Immature natural killer cell (primary cell): ENCODE measurements at regions not wholly inside any gene's neighbourhood (a gene's known extent, or its start where the extent isn't known, plus 50 kb on each side); places are given as distances from the start of the nearest gene placed in this dataset.
"Not testable (repeated sequence)": the region's sequence is repeated elsewhere in the genome, so short reads cannot be mapped to it uniquely, and the experiment has no call there.

Experiments
- DNase-seq, 3 donors: peaks; one replicate each; pipeline ENCODE4 v3.0.0; 2022; ENCODE audit warnings: mixed read lengths in 1 of 3
- H3K27ac Mint-ChIP-seq, 6 donors: one replicate each; pipeline ENCODE4 v1.8.0; 2020; ENCODE audit warnings: mixed read lengths in 6 of 6, mild to moderate bottlenecking in 5 of 6, inconsistent platforms in 4 of 6, moderate library complexity in 3 of 6
- H3K27me3 Mint-ChIP-seq, 3 donors: one replicate each; pipeline ENCODE4 v1.8.0; 2020 to 2021; ENCODE audit warnings: low read depth in 3 of 3, mild to moderate bottlenecking in 3 of 3, mixed read lengths in 3 of 3, moderate library complexity in 3 of 3, inconsistent platforms in 1 of 3
- H3K36me3 Mint-ChIP-seq, 3 donors: one replicate each; pipeline ENCODE4 v1.8.0; 2020; ENCODE audit warnings: mixed read lengths in 3 of 3, inconsistent platforms in 2 of 3, mild to moderate bottlenecking in 2 of 3
- H3K4me1 Mint-ChIP-seq, 2 donors: one replicate each; pipeline ENCODE4 v1.8.0; 2020; ENCODE audit warnings: inconsistent platforms in 2 of 2, mild to moderate bottlenecking in 2 of 2, mixed read lengths in 2 of 2, moderate library complexity in 1 of 2
- H3K4me3 Mint-ChIP-seq, 5 donors: one replicate each; pipeline ENCODE4 v1.8.0; 2020; ENCODE audit warnings: mild to moderate bottlenecking in 5 of 5, mixed read lengths in 5 of 5, inconsistent platforms in 3 of 5, moderate library complexity in 3 of 5
- H3K9me3 Mint-ChIP-seq, 6 donors: one replicate each; pipeline ENCODE4 v1.8.0; 2020; ENCODE audit warnings: mild to moderate bottlenecking in 6 of 6, mixed read lengths in 6 of 6, inconsistent platforms in 4 of 6, moderate library complexity in 3 of 6

- H3K9me3 Mint-ChIP-seq = no peaks in the 10 kb centered on the region
- H3K27ac Mint-ChIP-seq = peak overlapping the region in 2 of 6 donors; percentile 5 to 43
- no peaks in the 10 kb centered on the region for H3K27me3 Mint-ChIP-seq
- no peaks in the 10 kb centered on the region for H3K36me3 Mint-ChIP-seq
- peak; percentile 12 to 21 (median 15) for DNase-seq
- H3K4me3 Mint-ChIP-seq = peak overlapping the region in 1 of 5 donors; percentile 20
- H3K4me1 Mint-ChIP-seq = peaks cover 0 to 7% of the 10 kb centered on the region in 2 donors
Measured at GRCh38 chr9:74379718-74380117, 117.4 kb upstream of the RORB start.

- no peak for DNase-seq
- H3K36me3 Mint-ChIP-seq = no peaks in the 10 kb centered on the region
- no peaks in the 10 kb centered on the region for H3K9me3 Mint-ChIP-seq
- no peak overlapping the region for H3K4me3 Mint-ChIP-seq
- no peaks in the 10 kb centered on the region for H3K27me3 Mint-ChIP-seq
- no peaks in the 10 kb centered on the region for H3K4me1 Mint-ChIP-seq
- H3K27ac Mint-ChIP-seq = no peak overlapping the region
Measured at GRCh38 chr9:74391816-74392215, 105.3 kb upstream of the RORB start.

GRCh38 chr9:74403581-74403980, 93.6 kb upstream of the RORB start:
- no peak for DNase-seq
- Mint-ChIP-seq H3K9me3 (peaks cover 6 to 37% (median 21%) of the 10 kb centered on the region in 6 donors), H3K36me3 (peaks cover 0 to 6% (median 4%) of the 10 kb centered on the region in 3 donors), H3K27me3 (peaks cover 0 to 5% (median 0%) of the 10 kb centered on the region in 3 donors), H3K4me1 (no peaks in the 10 kb centered on the region), H3K27ac (no peak overlapping the region), H3K4me3 (no peak overlapping the region)

GRCh38 chr9:74404620-74405019, 92.5 kb upstream of the RORB start:
- Mint-ChIP-seq H3K4me1 (no peaks in the 10 kb centered on the region), H3K9me3 (peaks cover 6 to 37% (median 21%) of the 10 kb centered on the region in 6 donors), H3K4me3 (no peak overlapping the region), H3K36me3 (peaks cover 0 to 4% (median 3%) of the 10 kb centered on the region in 3 donors), H3K27ac (no peak overlapping the region), H3K27me3 (peaks cover 0 to 5% (median 0%) of the 10 kb centered on the region in 3 donors)
- DNase-seq = no peak

GRCh38 chr9:74407166-74407565, 90.0 kb upstream of the RORB start:
- no peak overlapping the region for H3K27ac Mint-ChIP-seq

GRCh38 chr9:74412236-74412979, 84.7 kb upstream of the RORB start:
- no peaks in the 10 kb centered on the region for H3K4me1 Mint-ChIP-seq
- no peaks in the 10 kb centered on the region for H3K27me3 Mint-ChIP-seq
- H3K36me3 Mint-ChIP-seq = no peaks in the 10 kb centered on the region
- DNase-seq = no peak
- no peak overlapping the region for H3K27ac Mint-ChIP-seq
- peaks cover 0 to 6% (median 0%) of the 10 kb centered on the region in 6 donors for H3K9me3 Mint-ChIP-seq
- H3K4me3 Mint-ChIP-seq = no peak overlapping the region

More at GRCh38 chr9:74407166-74407565, 90.0 kb upstream of the RORB start:
- H3K27me3 Mint-ChIP-seq = peaks cover 0 to 5% (median 0%) of the 10 kb centered on the region in 3 donors
- no peak for DNase-seq
- H3K4me3 Mint-ChIP-seq = no peak overlapping the region
- no peaks in the 10 kb centered on the region for H3K4me1 Mint-ChIP-seq
- H3K36me3 Mint-ChIP-seq = peaks cover 0 to 3% (median 2%) of the 10 kb centered on the region in 3 donors
- H3K9me3 Mint-ChIP-seq = peaks cover 6 to 37% (median 20%) of the 10 kb centered on the region in 6 donors

GRCh38 chr9:74413876-74414275, 83.3 kb upstream of the RORB start:
- Mint-ChIP-seq H3K4me3 (no peak overlapping the region), H3K27me3 (no peaks in the 10 kb centered on the region), H3K4me1 (no peaks in the 10 kb centered on the region), H3K27ac (no peak overlapping the region), H3K9me3 (no peaks in the 10 kb centered on the region), H3K36me3 (no peaks in the 10 kb centered on the region)
- no peak for DNase-seq

- H3K4me3 Mint-ChIP-seq = no peak overlapping the region
- H3K9me3 Mint-ChIP-seq = no peaks in the 10 kb centered on the region
- H3K36me3 Mint-ChIP-seq = no peaks in the 10 kb centered on the region
- H3K27me3 Mint-ChIP-seq = no peaks in the 10 kb centered on the region
- no peak overlapping the region for H3K27ac Mint-ChIP-seq
- DNase-seq = no peak
- no peaks in the 10 kb centered on the region for H3K4me1 Mint-ChIP-seq
Measured at GRCh38 chr9:74414325-74414724, 82.8 kb upstream of the RORB start.

- Mint-ChIP-seq H3K36me3 (no peaks in the 10 kb centered on the region), H3K4me1 (no peaks in the 10 kb centered on the region), H3K27me3 (no peaks in the 10 kb centered on the region), H3K9me3 (no peaks in the 10 kb centered on the region), H3K27ac (no peak overlapping the region), H3K4me3 (no peak overlapping the region)
- no peak for DNase-seq
Measured at GRCh38 chr9:74415995-74416394, 81.1 kb upstream of the RORB start.

- not testable (repeated sequence) for H3K27ac Mint-ChIP-seq, H3K4me3 Mint-ChIP-seq, H3K36me3 Mint-ChIP-seq, H3K9me3 Mint-ChIP-seq, H3K4me1 Mint-ChIP-seq, H3K27me3 Mint-ChIP-seq, DNase-seq
Measured at GRCh38 chr9:74424488-74424887, 72.6 kb upstream of the RORB start.

- Mint-ChIP-seq H3K4me3 (no peak overlapping the region), H3K27me3 (peaks cover 0 to 10% (median 0%) of the 10 kb centered on the region in 3 donors), H3K4me1 (peaks cover 0 to 2% of the 10 kb centered on the region in 2 donors), H3K27ac (no peak overlapping the region), H3K9me3 (peaks cover 0 to 15% (median 0%) of the 10 kb centered on the region in 6 donors), H3K36me3 (peaks cover 0 to 3% (median 0%) of the 10 kb centered on the region in 3 donors)
- no peak for DNase-seq
Measured at GRCh38 chr9:74431467-74431866, 65.7 kb upstream of the RORB start.

- H3K27me3 Mint-ChIP-seq = no peaks in the 10 kb centered on the region
- H3K4me3 Mint-ChIP-seq = no peak overlapping the region
- peaks cover 0 to 4% (median 0%) of the 10 kb centered on the region in 6 donors for H3K9me3 Mint-ChIP-seq
Measured at GRCh38 chr9:74443036-74443750, 53.9 kb upstream of the RORB start.

GRCh38 chr9:74444369-74444768, 52.8 kb upstream of the RORB start:
- no peak overlapping the region for H3K4me3 Mint-ChIP-seq

More at GRCh38 chr9:74443036-74443750, 53.9 kb upstream of the RORB start:
- DNase-seq = no peak
- Mint-ChIP-seq H3K36me3 (no peaks in the 10 kb centered on the region), H3K27ac (no peak overlapping the region), H3K4me1 (no peaks in the 10 kb centered on the region)

More at GRCh38 chr9:74444369-74444768, 52.8 kb upstream of the RORB start:
- Mint-ChIP-seq H3K36me3 (no peaks in the 10 kb centered on the region), H3K27me3 (no peaks in the 10 kb centered on the region), H3K27ac (no peak overlapping the region), H3K4me1 (no peaks in the 10 kb centered on the region), H3K9me3 (peaks cover 0 to 4% (median 0%) of the 10 kb centered on the region in 6 donors)
- DNase-seq = no peak
